Parathyroid adenoma (tissue), 2 donors: ENCODE measurements at regions not wholly inside any gene's neighbourhood (a gene's known extent, or its start where the extent isn't known, plus 50 kb on each side); places are given as distances from the start of the nearest gene placed in this dataset.
"Not testable (repeated sequence)": the region's sequence is repeated elsewhere in the genome, so short reads cannot be mapped to it uniquely, and the experiment has no call there.

ENCODE experiments used
- H2AFZ ChIP-seq: fragments of 300-600 bp; sonication (generic); one replicate; pipeline ENCODE4 v1.7.0; 2017; ENCODE audit warnings: antibody characterized with exemption, mild to moderate bottlenecking
- H3K27ac ChIP-seq: fragments of 300-600 bp; sonication (generic); one replicate; pipeline ENCODE4 v1.7.0; 2017
- H3K27me3 ChIP-seq: fragments of 300-600 bp; sonication (generic); one replicate; pipeline ENCODE4 v1.7.0; 2017; ENCODE audit warnings: low read length; ENCODE audit not compliant: control insufficient read depth, insufficient read depth
- H3K36me3 ChIP-seq: fragments of 300-600 bp; sonication (generic); one replicate; pipeline ENCODE4 v1.7.0; 2017; ENCODE audit warnings: low read length; ENCODE audit not compliant: control insufficient read depth, insufficient read depth
- H3K4me1 ChIP-seq: fragments of 300-600 bp; sonication (generic); one replicate; pipeline ENCODE4 v1.7.0; 2017; ENCODE audit warnings: control low read depth
- H3K4me2 ChIP-seq: fragments of 300-600 bp; sonication (generic); one replicate; pipeline ENCODE4 v1.7.0; 2017; ENCODE audit warnings: low read length
- H3K4me3 ChIP-seq: fragments of 300-600 bp; sonication (generic); one replicate; pipeline ENCODE4 v1.7.0; 2017; ENCODE audit warnings: low read depth, low read length
- H3K79me2 ChIP-seq: fragments of 300-600 bp; sonication (generic); one replicate; pipeline ENCODE4 v1.7.0; 2017; ENCODE audit warnings: control low read depth
- H3K9ac ChIP-seq: fragments of 300-600 bp; sonication (generic); one replicate; pipeline ENCODE4 v1.7.0; 2017; ENCODE audit warnings: mild to moderate bottlenecking
- H3K9me3 ChIP-seq: fragments of 300-600 bp; sonication (generic); one replicate; pipeline ENCODE4 v1.7.0; 2017; ENCODE audit warnings: low read length; ENCODE audit not compliant: control insufficient read depth
- CTCF ChIP-seq: fragments of 300-600 bp; sonication (generic); IDR thresholded peaks from one replicate; pipeline ENCODE4 v1.7.0; 2017; ENCODE audit warnings: antibody characterized with exemption, mild to moderate bottlenecking
- donor health status: primary hyperparathyroidism.

GRCh38 chr5:34188001-34188822 lies 145.2 kb upstream of the C1QTNF3 start:
- H3K4me3 ChIP-seq, H3K4me2 ChIP-seq, H3K27ac ChIP-seq, H3K27me3 ChIP-seq, H2AFZ ChIP-seq, H3K9me3 ChIP-seq, H3K9ac ChIP-seq, H3K4me1 ChIP-seq, H3K79me2 ChIP-seq, H3K36me3 ChIP-seq: not testable (repeated sequence)
- peak; percentile 16 for TF ChIP-seq CTCF

DNA sequence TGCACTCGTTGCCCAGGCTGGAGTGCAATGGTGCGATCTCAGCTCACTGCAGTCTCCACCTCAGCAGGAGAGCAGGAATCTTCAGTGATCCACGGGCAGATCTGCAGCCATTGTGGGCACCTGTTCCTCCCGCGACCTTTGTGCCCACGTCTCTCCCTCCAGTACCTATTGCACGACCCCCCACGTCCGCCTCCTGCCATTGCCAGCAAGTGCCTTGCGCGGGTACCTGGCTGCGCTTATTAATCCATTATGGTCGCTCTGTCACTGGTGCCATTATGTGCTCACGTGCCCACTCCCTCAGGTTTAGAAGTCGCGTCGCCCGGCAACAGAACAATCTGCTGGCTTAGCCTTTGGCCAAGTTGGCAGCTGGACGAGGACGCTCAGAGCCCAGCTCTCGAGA lies 146.2 kb upstream of the C1QTNF3 start:
- H2AFZ ChIP-seq, H3K27me3 ChIP-seq, H3K79me2 ChIP-seq, H3K9ac ChIP-seq, H3K27ac ChIP-seq, H3K4me1 ChIP-seq, H3K9me3 ChIP-seq, H3K4me2 ChIP-seq, H3K36me3 ChIP-seq, H3K4me3 ChIP-seq: not testable (repeated sequence)

- H3K36me3 ChIP-seq, H3K4me1 ChIP-seq: not testable (repeated sequence)
These were observed 146.9 kb upstream of the C1QTNF3 start for GRCh38 chr5:34189752-34190411.

GRCh38 chr5:34190466-34190865 lies 147.5 kb upstream of the C1QTNF3 start:
- H3K4me2 ChIP-seq, H3K4me3 ChIP-seq, H3K36me3 ChIP-seq, H3K27me3 ChIP-seq, H3K9me3 ChIP-seq, H3K27ac ChIP-seq, H3K4me1 ChIP-seq, H2AFZ ChIP-seq, H3K9ac ChIP-seq, H3K79me2 ChIP-seq: not testable (repeated sequence)

More at GRCh38 chr5:34189752-34190411, 146.9 kb upstream of the C1QTNF3 start:
- H3K4me3 ChIP-seq, H3K9me3 ChIP-seq, H3K4me2 ChIP-seq, H2AFZ ChIP-seq, H3K9ac ChIP-seq, H3K79me2 ChIP-seq, H3K27me3 ChIP-seq, H3K27ac ChIP-seq: not testable (repeated sequence)

- not testable (repeated sequence) for H3K4me3 ChIP-seq, H3K36me3 ChIP-seq, H3K9ac ChIP-seq, H3K27me3 ChIP-seq, H3K4me2 ChIP-seq, H2AFZ ChIP-seq, H3K4me1 ChIP-seq, H3K79me2 ChIP-seq, H3K27ac ChIP-seq, H3K9me3 ChIP-seq
These were observed 148.3 kb upstream of the C1QTNF3 start for GRCh38 chr5:34191279-34191744.

DNA sequence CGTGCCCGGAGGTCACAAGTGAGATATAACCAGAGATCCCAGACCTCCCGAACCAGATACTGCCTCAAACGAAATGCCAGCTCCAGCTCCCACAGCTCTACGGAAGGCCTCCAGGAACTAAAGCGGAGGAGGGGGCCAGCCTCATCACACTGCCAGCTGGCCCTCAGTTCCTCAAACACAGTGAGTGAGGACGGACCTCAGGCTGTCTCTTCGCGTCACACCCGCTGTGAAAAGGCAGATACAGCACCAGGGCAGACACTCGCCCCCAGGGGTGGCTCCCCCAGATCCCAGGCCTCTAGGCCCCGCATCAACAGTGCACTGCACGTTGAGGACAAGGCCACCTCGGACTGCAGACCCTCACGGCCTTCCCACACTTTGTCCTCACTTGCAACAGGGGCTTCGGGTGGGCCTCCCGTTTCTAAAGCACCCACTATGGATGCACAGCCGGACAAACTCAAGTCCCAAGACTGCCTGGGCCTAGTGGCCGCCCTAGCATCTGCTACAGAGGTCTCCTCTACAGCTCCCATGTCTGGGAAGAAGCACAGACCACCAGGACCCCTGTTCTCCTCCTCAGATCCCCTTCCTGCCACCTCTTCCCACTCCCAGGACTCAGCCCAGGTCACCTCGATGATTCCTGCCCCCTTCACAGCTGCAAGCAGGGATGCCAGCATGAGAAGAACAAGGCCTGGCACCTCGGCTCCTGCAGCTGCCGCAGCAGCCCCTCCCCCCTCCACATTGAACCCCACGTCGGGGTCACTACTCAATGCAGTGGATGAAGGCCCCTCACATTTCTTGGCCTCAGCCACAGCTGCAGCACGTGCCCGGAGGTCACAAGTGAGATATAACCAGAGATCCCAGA lies 149.3 kb upstream of the C1QTNF3 start:
- not testable (repeated sequence) for H3K27ac ChIP-seq

DNA sequence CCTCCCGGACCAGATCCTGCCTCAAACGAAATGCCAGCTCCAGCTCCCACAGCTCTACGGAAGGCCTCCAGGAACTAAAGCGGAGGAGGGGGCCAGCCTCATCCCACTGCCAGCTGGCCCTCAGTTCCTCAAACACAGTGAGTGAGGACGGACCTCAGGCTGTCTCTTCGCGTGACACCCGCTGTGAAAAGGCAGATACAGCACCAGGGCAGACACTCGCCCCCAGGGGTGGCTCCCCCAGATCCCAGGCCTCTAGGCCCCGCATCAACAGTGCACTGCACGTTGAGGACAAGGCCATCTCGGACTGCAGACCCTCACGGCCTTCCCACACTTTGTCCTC lies 149.9 kb upstream of the C1QTNF3 start:
- H3K36me3 ChIP-seq, H3K9ac ChIP-seq, H3K4me1 ChIP-seq, H3K9me3 ChIP-seq, H3K27ac ChIP-seq, H3K27me3 ChIP-seq, H3K79me2 ChIP-seq, H3K4me2 ChIP-seq, H2AFZ ChIP-seq, H3K4me3 ChIP-seq: not testable (repeated sequence)

More for the DNA sequence above, 149.3 kb upstream of the C1QTNF3 start:
- H3K4me1 ChIP-seq, H3K79me2 ChIP-seq, H3K27me3 ChIP-seq, H3K4me3 ChIP-seq, H2AFZ ChIP-seq, H3K9me3 ChIP-seq, H3K9ac ChIP-seq, H3K36me3 ChIP-seq, H3K4me2 ChIP-seq: not testable (repeated sequence)

GRCh38 chr5:34193297-34193696 lies 150.3 kb upstream of the C1QTNF3 start:
- not testable (repeated sequence) for H3K27ac ChIP-seq, H3K9me3 ChIP-seq, H3K4me2 ChIP-seq, H2AFZ ChIP-seq, H3K27me3 ChIP-seq, H3K4me1 ChIP-seq, H3K79me2 ChIP-seq, H3K4me3 ChIP-seq, H3K36me3 ChIP-seq, H3K9ac ChIP-seq

GRCh38 chr5:34193804-34194203 lies 150.8 kb upstream of the C1QTNF3 start:
- H3K27me3 ChIP-seq, H3K4me1 ChIP-seq, H3K9me3 ChIP-seq, H3K9ac ChIP-seq, H2AFZ ChIP-seq, H3K36me3 ChIP-seq, H3K27ac ChIP-seq, H3K4me2 ChIP-seq, H3K79me2 ChIP-seq, H3K4me3 ChIP-seq: not testable (repeated sequence)

DNA sequence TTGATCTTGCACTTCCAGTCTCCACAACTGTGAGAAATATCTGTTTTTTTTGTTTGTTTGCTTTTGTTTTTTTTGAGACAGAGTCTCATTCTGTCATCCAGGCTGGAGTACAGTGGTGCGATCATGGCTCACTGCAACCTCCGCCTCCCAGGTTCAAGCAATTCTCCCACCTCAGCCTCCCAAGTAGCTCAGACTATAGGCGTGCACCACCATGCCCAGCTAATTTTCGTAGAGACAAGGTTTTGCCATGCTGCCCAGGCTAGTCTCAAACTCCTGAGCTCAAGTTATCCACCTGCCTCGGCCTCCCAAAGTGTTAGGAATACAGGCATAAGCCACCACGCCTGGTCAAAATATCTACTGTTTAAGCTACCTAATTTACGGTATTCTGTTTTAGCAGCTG lies 153.1 kb upstream of the C1QTNF3 start:
- not testable (repeated sequence) for H3K79me2 ChIP-seq, H3K9ac ChIP-seq, H3K27ac ChIP-seq, H3K4me3 ChIP-seq, H3K27me3 ChIP-seq, H3K4me1 ChIP-seq, H3K36me3 ChIP-seq, H3K4me2 ChIP-seq, H2AFZ ChIP-seq, H3K9me3 ChIP-seq
